IMR-90 (cell line): ENCODE measurements at regions not wholly inside any gene's neighbourhood (a gene's known extent, or its start where the extent isn't known, plus 50 kb on each side); places are given as distances from the start of the nearest gene placed in this dataset.

Experiments
- ATAC-seq: fragments of 200-7000 bp; cut with Tn5 transposase; 2 replicates; pipeline ENCODE4 v1.9.1; 2020; ENCODE audit warnings: low read depth, mild to moderate bottlenecking, moderate library complexity
- BruUV-seq: library from RNA; stranded (reverse); fragments of 400-500 nt; replicated peaks from 2 replicates; lab custom pipeline; 2021; lab: Mats Ljungman, UMichigan
- CTCF ChIA-PET: fragments of 300-600 bp; formaldehyde crosslinking; extraction: SDS; loops from one replicate; lab custom pipeline; 2021; ENCODE audit warnings: antibody characterized with exemption; lab: Yijun Ruan, JAX
- POLR2A ChIA-PET: fragments of 300-600 bp; sonication (Branson Sonifier 250); formaldehyde crosslinking; loops from one replicate; lab custom pipeline; 2022; ENCODE audit warnings: antibody characterized with exemption; ENCODE audit not compliant: unreplicated experiment; lab: Charles Lee
- DNase-seq: peaks from one replicate; pipeline ENCODE4 v3.0.0; 2013
- H2AFZ ChIP-seq: replicated peaks from 2 replicates; pipeline ENCODE3; 2013; ENCODE audit warnings: low read length, mild to moderate bottlenecking; ENCODE audit not compliant: poor library complexity
- H2AK5ac ChIP-seq: 2 replicates; pipeline ENCODE4 v1.6.1; 2013; ENCODE audit warnings: low read depth, low read length, inconsistent platforms
- H2AK9ac ChIP-seq: replicated peaks from 2 replicates; pipeline ENCODE3; 2013; ENCODE audit warnings: mild to moderate bottlenecking, low read depth, low read length, moderate library complexity; ENCODE audit not compliant: poor library complexity
- H2BK120ac ChIP-seq: 2 replicates; pipeline ENCODE4 v1.6.1; 2013; ENCODE audit warnings: low read depth, low read length, inconsistent platforms
- H2BK15ac ChIP-seq: 3 replicates; pipeline ENCODE4 v1.6.1; 2013; ENCODE audit warnings: low read depth, low read length, inconsistent platforms
- H2BK20ac ChIP-seq: 2 replicates; pipeline ENCODE4 v1.6.1; 2013; ENCODE audit warnings: low read depth, mild to moderate bottlenecking, inconsistent platforms, low read length, moderate library complexity
- H2BK5ac ChIP-seq: 2 replicates; pipeline ENCODE4 v1.6.1; 2013; ENCODE audit warnings: mild to moderate bottlenecking, low read depth, low read length, inconsistent platforms; ENCODE audit not compliant: poor library complexity, severe bottlenecking
- H3K14ac ChIP-seq: replicated peaks from 2 replicates; pipeline ENCODE4 v1.6.1; 2013; ENCODE audit warnings: low read depth, low read length, inconsistent platforms
- H3K18ac ChIP-seq: 2 replicates; pipeline ENCODE4 v1.6.1; 2013; ENCODE audit warnings: low read depth, low read length, control low read depth
- H3K23ac ChIP-seq: 2 replicates; pipeline ENCODE4 v1.6.1; 2013; ENCODE audit warnings: low read depth, low read length, inconsistent platforms
- H3K27ac ChIP-seq: 2 replicates; pipeline ENCODE4 v1.5.1; 2013; ENCODE audit warnings: mild to moderate bottlenecking, control low read depth, low read length; ENCODE audit not compliant: insufficient read depth
- H3K27me3 ChIP-seq: 2 replicates; pipeline ENCODE4 v1.6.1; 2013; ENCODE audit warnings: low read length; ENCODE audit not compliant: control insufficient read depth, insufficient read depth
- H3K36me3 ChIP-seq: 2 replicates; pipeline ENCODE4 v1.6.1; 2013; ENCODE audit warnings: low read length, mixed read lengths; ENCODE audit not compliant: control insufficient read depth, insufficient read depth
- H3K4ac ChIP-seq: 2 replicates; pipeline ENCODE4 v1.6.1; 2013; ENCODE audit warnings: low read depth, low read length, inconsistent platforms
- H3K4me1 ChIP-seq: 2 replicates; pipeline ENCODE4 v1.6.1; 2013; ENCODE audit warnings: low read length, mixed read lengths; ENCODE audit not compliant: control insufficient read depth, insufficient read depth
- H3K4me2 ChIP-seq: 2 replicates; pipeline ENCODE4 v1.6.1; 2013; ENCODE audit warnings: low read depth, mild to moderate bottlenecking, control low read depth, low read length, moderate library complexity
- H3K4me3 ChIP-seq: 2 replicates; pipeline ENCODE4 v1.5.1; 2013; ENCODE audit warnings: low read depth, mild to moderate bottlenecking, control low read depth, low read length, moderate library complexity; ENCODE audit not compliant: insufficient read depth
- H3K56ac ChIP-seq: 2 replicates; pipeline ENCODE4 v1.6.1; 2013; ENCODE audit warnings: low read length, inconsistent platforms; ENCODE audit not compliant: insufficient read depth; ENCODE audit errors: extremely low read depth
- H3K79me1 ChIP-seq, 2 experiments: 2 replicates each; pipeline ENCODE4 v1.6.1; 2013; ENCODE audit warnings: low read length in 2 of 2, inconsistent platforms in 1 of 2, low read depth in 1 of 2
- H3K9ac ChIP-seq: 2 replicates; pipeline ENCODE4 v1.6.1; 2013; ENCODE audit warnings: low read depth, low read length, control low read depth
- H3K9me1 ChIP-seq: 2 replicates; pipeline ENCODE4 v1.6.1; 2013; ENCODE audit warnings: low read length, inconsistent platforms; ENCODE audit not compliant: insufficient read depth
- H3K9me3 ChIP-seq: 2 replicates; pipeline ENCODE4 v1.6.1; 2013; ENCODE audit warnings: low read length; ENCODE audit not compliant: control insufficient read depth, insufficient read depth
- H4K20me1 ChIP-seq: 2 replicates; pipeline ENCODE4 v1.6.1; 2013; ENCODE audit warnings: low read length, inconsistent platforms; ENCODE audit not compliant: insufficient read depth
- H4K5ac ChIP-seq: 2 replicates; pipeline ENCODE4 v1.6.1; 2013; ENCODE audit warnings: mild to moderate bottlenecking, low read depth, low read length, control low read depth
- H4K8ac ChIP-seq, 2 experiments: 2 replicates each; pipeline ENCODE4 v1.6.1; 2013; ENCODE audit warnings: low read depth in 2 of 2, low read length in 2 of 2, control low read depth in 1 of 2, inconsistent platforms in 1 of 2
- H4K91ac ChIP-seq: 2 replicates; pipeline ENCODE4 v1.6.1; 2013; ENCODE audit warnings: low read depth, low read length, inconsistent platforms; ENCODE audit not compliant: insufficient read depth
- BHLHE40 ChIP-seq: fragments of 150-350 bp; IDR thresholded peaks from 2 replicates; pipeline ENCODE4 v1.6.1; 2016; ENCODE audit warnings: mild to moderate bottlenecking, low read depth, low read length
- CHD1 ChIP-seq: IDR thresholded peaks from 2 replicates; pipeline ENCODE4 v1.6.1; 2012; ENCODE audit warnings: low read depth, low read length, improper control_type of control experiment
- MAZ ChIP-seq: IDR thresholded peaks from 2 replicates; pipeline ENCODE4 v1.6.1; 2012; ENCODE audit warnings: low read depth, mild to moderate bottlenecking, low read length, improper control_type of control experiment, moderate library complexity, borderline replicate concordance
- POLR2A ChIP-seq: IDR thresholded peaks from 2 replicates; pipeline ENCODE4 v1.6.1; 2012; ENCODE audit warnings: mild to moderate bottlenecking, low read depth, low read length
- RAD21 ChIP-seq: IDR thresholded peaks from 2 replicates; pipeline ENCODE4 v1.6.1; 2012; ENCODE audit warnings: low read length, improper control_type of control experiment
- RFX5 ChIP-seq: IDR thresholded peaks from 2 replicates; pipeline ENCODE4 v1.8.0; 2012; ENCODE audit warnings: low read depth, mild to moderate bottlenecking, low read length, moderate library complexity
- SMC3 ChIP-seq: fragments of 150-350 bp; IDR thresholded peaks from 2 replicates; pipeline ENCODE4 v1.6.1; 2016; ENCODE audit warnings: low read depth, mild to moderate bottlenecking, antibody characterized with exemption, low read length, moderate library complexity
- WGBS, 2 experiments: methylation state at CpG; one replicate each; pipeline versions ENCODE4 v1.1.5 to v1.1.7; 2013; ENCODE audit warnings: missing lambda C conversion rate in 2 of 2; ENCODE audit not compliant: insufficient read length in 1 of 2; ENCODE audit errors: extremely low coverage in 2 of 2; 5-methylcytosine and 5-hydroxymethylcytosine counted together
- dilution Hi-C: fragments of 300-500 bp; cut with HindIII; formaldehyde crosslinking; loops from one replicate; pipeline ENCODE4 v1.14.3; 2018; ENCODE audit warnings: low sequenced_read_pairs; ENCODE audit not compliant: unreplicated experiment
- in situ Hi-C: fragments of 300-500 bp; cut with MboI; formaldehyde crosslinking; loops from 3 replicates; pipeline ENCODE4 v1.14.3; 2019; ENCODE audit warnings: low sequenced_read_pairs, inconsistent platforms, mixed read lengths
- intact Hi-C: fragments of 100-400 bp; cut with micrococcal nuclease; formaldehyde crosslinking; loops from 2 replicates; pipeline ENCODE4 v1.10.0; 2022

DNA sequence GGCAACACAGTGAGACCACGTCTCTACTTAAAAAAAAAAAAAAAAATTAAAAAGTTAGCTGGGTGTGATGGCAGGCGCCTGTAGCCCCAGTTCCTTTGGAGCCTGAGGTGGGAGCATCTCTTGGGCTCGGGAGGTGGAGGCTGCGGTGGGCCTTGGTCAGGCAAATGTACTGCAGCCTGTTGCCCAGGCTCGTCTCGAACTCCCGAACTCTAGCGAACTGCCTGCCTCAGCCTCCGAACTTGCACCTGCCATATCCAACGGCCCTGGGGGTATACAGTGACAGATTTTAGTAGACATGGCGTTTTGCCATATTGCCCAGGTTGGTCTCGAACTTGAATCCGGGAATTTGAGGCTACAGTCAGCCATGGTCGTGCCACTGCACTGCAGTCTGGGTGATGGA is 195.4 kb downstream of the ALG10 start:
- no peaks in the 10 kb centered on the region for H3K4me1 ChIP-seq
- ChIA-PET CTCF (interaction anchor here (0.6 kb wide), 2 partner anchors 58 to 807 kb away, joined by 3 read pairs; no protein-coding TSS in a partner anchor), POLR2A (no interaction called here)
- no peak overlapping the region for H2BK5ac ChIP-seq
- DNase-seq (no peak), ATAC-seq (no peak)
- H2BK120ac ChIP-seq = no peak overlapping the region
- no peak overlapping the region for H3K14ac ChIP-seq
- H3K9me1 ChIP-seq = no peaks in the 10 kb centered on the region
- no peak overlapping the region for H3K18ac ChIP-seq
- no peak overlapping the region for H3K9ac ChIP-seq
- dilution Hi-C loops (no loop called here), intact Hi-C loops (loop anchor here (1.0 kb wide), 1 partner anchor 94 kb away; no protein-coding TSS in a partner anchor), in situ Hi-C loops (no loop called here)
- H2AK9ac ChIP-seq = no peak overlapping the region
- 51% methylated on average over 7 of the region's 14 CpGs; no CpG with 5 or more reads in 1 of the 2 experiments for WGBS, 2 experiments
- no peak overlapping the region for H2AK5ac ChIP-seq
- no peaks in the 10 kb centered on the region for H3K36me3 ChIP-seq
- H4K8ac ChIP-seq = no peak overlapping the region
- H4K91ac ChIP-seq = no peak overlapping the region
- H3K27ac ChIP-seq = no peak overlapping the region
- no peak overlapping the region for H2BK15ac ChIP-seq
- no peak overlapping the region for H2BK20ac ChIP-seq
- no peak overlapping the region for H4K5ac ChIP-seq
- H3K4me3 ChIP-seq = no peak overlapping the region
- no peak overlapping the region for H3K23ac ChIP-seq
- H3K79me1 ChIP-seq = no peaks in the 10 kb centered on the region
- peaks cover 23% of the 10 kb centered on the region for H3K9me3 ChIP-seq
- H3K56ac ChIP-seq = no peak overlapping the region
- H3K4me2 ChIP-seq = no peak overlapping the region
- TF ChIP-seq MAZ (no peak), CHD1 (no peak), BHLHE40 (no peak), SMC3 (no peak), POLR2A (no peak), RAD21 (no peak), RFX5 (no peak)
- BruUV-seq = no TSS peak
- no peaks in the 10 kb centered on the region for H4K20me1 ChIP-seq
- no peaks in the 10 kb centered on the region for H3K27me3 ChIP-seq
- no peak overlapping the region for H3K4ac ChIP-seq
- no peak overlapping the region for H2AFZ ChIP-seq
